Heart left ventricle (tissue), 16 donors: ENCODE measurements at regions not wholly inside any gene's neighbourhood (a gene's known extent, or its start where the extent isn't known, plus 50 kb on each side); places are given as distances from the start of the nearest gene placed in this dataset.

ENCODE experiments used
- ATAC-seq, 4 donors: fragments of 200-7000 bp; cut with Tn5 transposase; one replicate each; pipeline ENCODE4 v1.9.1; 2020 to 2022; ENCODE audit warnings: moderate library complexity in 4 of 4, mild to moderate bottlenecking in 3 of 4, moderate number of reproducible peaks in 1 of 4
- DNase-seq, 5 donors: peaks; one replicate each; pipeline ENCODE4 v3.0.0-alpha.2; 2020
- H3K27ac ChIP-seq, 12 donors: fragments of 200-600 bp; sonication (generic) in 4 of 12; one replicate each; pipeline versions ENCODE4 v1.5.0 to v1.8.0; 2016 to 2022; ENCODE audit warnings: mild to moderate bottlenecking in 2 of 12
- H3K27me3 ChIP-seq, 9 donors: fragments of 200-600 bp; sonication (generic) in 2 of 9; one replicate each; pipeline versions ENCODE4 v1.5.1 to v1.8.0; 2016 to 2022; ENCODE audit warnings: mild to moderate bottlenecking in 3 of 9
- H3K36me3 ChIP-seq, 9 donors: fragments of 200-600 bp; sonication (generic) in 2 of 9; one replicate each; pipeline versions ENCODE4 v1.5.0 to v1.8.0; 2018 to 2022; ENCODE audit warnings: mild to moderate bottlenecking in 2 of 9
- H3K4me1 ChIP-seq, 12 donors: fragments of 200-600 bp; sonication (generic) in 4 of 12; one replicate each; pipeline versions ENCODE4 v1.5.0 to v1.8.0; 2016 to 2022; ENCODE audit warnings: mild to moderate bottlenecking in 3 of 12
- H3K4me3 ChIP-seq, 12 donors: fragments of 200-600 bp; sonication (generic) in 4 of 12; one replicate each; pipeline versions ENCODE4 v1.5.0 to v1.8.0; 2017 to 2022; ENCODE audit warnings: mild to moderate bottlenecking in 9 of 12, moderate library complexity in 4 of 12
- H3K9me3 ChIP-seq, 12 donors: fragments of 200-600 bp; sonication (generic) in 4 of 12; one replicate each; pipeline versions ENCODE4 v1.5.0 to v1.8.0; 2016 to 2022; ENCODE audit warnings: mild to moderate bottlenecking in 1 of 12
- CTCF ChIP-seq, 12 donors: fragments of 200-600 bp; sonication (generic) in 4 of 12; IDR thresholded peaks; one replicate each; pipeline versions ENCODE4 v1.5.0 to v1.8.0; 2018 to 2022; ENCODE audit warnings: antibody characterized with exemption in 12 of 12, mild to moderate bottlenecking in 5 of 12
- POLR2A ChIP-seq, 2 donors: fragments of 450-650 bp; IDR thresholded peaks; one replicate each; pipeline ENCODE4 v1.6.1; 2017; ENCODE audit warnings: antibody characterized with exemption in 2 of 2, mild to moderate bottlenecking in 2 of 2, moderate library complexity in 2 of 2
- WGBS, 4 donors: extraction: QIAGEN DNeasy Blood & Tissue Kit in 2 of 4; methylation state at CpG; one replicate each; pipeline versions ENCODE4 v1.1.5 to v1.1.7; 2013 to 2018; 5-methylcytosine and 5-hydroxymethylcytosine counted together
- intact Hi-C, 10 donors: fragments of 100-400 bp; cut with DNase I; formaldehyde crosslinking; loops; one replicate each; pipeline versions ENCODE4 v1.11.1 to v1.14.2; 2022
- donor health status: ischemic (EF 13 %, LVEDD 7.1; RV severe dilation, severe dysfunction).
- donor health status: healthy with polysubstance abuse.
- donor health status: DM: no; HTN: yes; CAD: no.
- donor health status: DM: no; HTN: no; CAD: no.
- donor health status: ischemic (EF 25% LVEDD 6.9; RV normal size, moderate dysfunction).
- donor health status: ischemic (EF 25% LVEDD 5.7; RV mildly dilated, moderate dysfunction).
- donor health status: healthy.
- donor health status: DM: yes; HTN: yes; CAD: no.
- donor health status: ischemic (EF 35%, LVEDD 5.7; RV mildly dilated, moderate dysfunction).
- donor health status: nonischemic (EF 11% LVEDD 7.7; RV severe dilation, severe dysfunction).
- donor health status: DM: yes; HTN: yes; CAD: no.
- donor health status: PGD.
- donor health status: ischemic (EF 29% LVEDD 5.4; RV normal size, mild dysfunction).
- donor health status: nonischemic (EF 23%, LVEDD 6.1; RV moderate dilation, normal function).

GRCh38 chr7:35463751-35464150 lies 209.9 kb upstream of the TBX20 start:
- no peak for TF ChIP-seq CTCF (IDR thresholded peaks at IDR 0.05)
- no peak for TF ChIP-seq POLR2A (IDR thresholded peaks at IDR 0.05)
- Histone ChIP-seq H3K27me3 (no peaks in the 10 kb centered on the region), H3K4me1 (peaks cover 0 to 14% (median 0%) of the 10 kb centered on the region in 12 donors), H3K4me3 (no peak overlapping the region), H3K27ac (no peak overlapping the region), H3K36me3 (no peaks in the 10 kb centered on the region), H3K9me3 (peaks cover 0 to 12% (median 0%) of the 10 kb centered on the region in 12 donors)
- ATAC-seq (no peak), DNase-seq (no peak)
- intact Hi-C loops = no loop called here
- 52 to 68% (median 55%) methylated on average over 4 of the region's 4 CpGs for WGBS, 4 donors

- Histone ChIP-seq H3K4me1 (peaks cover 0 to 14% (median 0%) of the 10 kb centered on the region in 12 donors), H3K9me3 (peaks cover 0 to 12% (median 0%) of the 10 kb centered on the region in 12 donors), H3K27ac (no peak overlapping the region), H3K36me3 (no peaks in the 10 kb centered on the region), H3K27me3 (no peaks in the 10 kb centered on the region), H3K4me3 (no peak overlapping the region)
- TF ChIP-seq CTCF (IDR thresholded peaks at IDR 0.05) (no peak), POLR2A (IDR thresholded peaks at IDR 0.05) (no peak)
- DNase-seq (no peak), ATAC-seq (no peak)
- intact Hi-C loops = no loop called here
- 61 to 89% (median 76%) methylated on average over 3 of the region's 3 CpGs for WGBS, 4 donors
Observed at GRCh38 chr7:35463176-35463700, 209.3 kb upstream of the TBX20 start.

GRCh38 chr7:35454575-35455385 lies 200.9 kb upstream of the TBX20 start:
- Histone ChIP-seq H3K4me3 (peak overlapping the region in 5 of 12 donors; percentile 16 to 30 (median 19)), H3K4me1 (peaks cover 0 to 6% (median 0%) of the 10 kb centered on the region in 12 donors), H3K27me3 (peaks cover 0 to 23% (median 0%) of the 10 kb centered on the region in 9 donors), H3K27ac (no peak overlapping the region), H3K36me3 (no peaks in the 10 kb centered on the region), H3K9me3 (no peaks in the 10 kb centered on the region)
- DNase-seq = no peak
- intact Hi-C loops = no loop called here
- TF ChIP-seq POLR2A (IDR thresholded peaks at IDR 0.05) (no peak), CTCF (IDR thresholded peaks at IDR 0.05) (no peak)
- WGBS, 4 donors = 46 to 62% (median 49%) methylated on average over 43 to 58 of the region's 58 CpGs
- ATAC-seq = peak in 1 of 4 donors; percentile 61

GRCh38 chr7:35450456-35451214 lies 196.7 kb upstream of the TBX20 start:
- Histone ChIP-seq H3K27ac (peak overlapping the region in 2 of 12 donors; percentile 12 to 22), H3K9me3 (no peaks in the 10 kb centered on the region), H3K4me3 (no peak overlapping the region), H3K4me1 (peaks cover 0 to 16% (median 0%) of the 10 kb centered on the region in 12 donors), H3K27me3 (peaks cover 0 to 23% (median 0%) of the 10 kb centered on the region in 9 donors), H3K36me3 (no peaks in the 10 kb centered on the region)
- DNase-seq (no peak), ATAC-seq (peak in 1 of 4 donors; percentile 28)
- WGBS, 4 donors = 43 to 52% (median 46%) methylated on average over 3 of the region's 3 CpGs
- intact Hi-C loops = no loop called here
- TF ChIP-seq CTCF (IDR thresholded peaks at IDR 0.05) (no peak), POLR2A (IDR thresholded peaks at IDR 0.05) (no peak)
